ENCODE measurements at regions not wholly inside any gene's neighbourhood (a gene's known extent, or its start where the extent isn't known, plus 50 kb on each side); places are given as distances from the start of the nearest gene placed in this dataset.

- no peak for ATAC-seq
- peaks cover 21% of the 10 kb centered on the region for H3K27me3 Mint-ChIP-seq (ENCODE audit: low read depth)
- H3K4me1 Mint-ChIP-seq (ENCODE audit: low read depth): no peaks in the 10 kb centered on the region
- H3K9me3 Mint-ChIP-seq: peaks cover 16% of the 10 kb centered on the region
- H3K36me3 Mint-ChIP-seq (ENCODE audit: insufficient read depth): no peaks in the 10 kb centered on the region
- no peak overlapping the region for H3K4me3 Mint-ChIP-seq
- DNase-seq: no peak
Observed at GRCh38 chr1:199639453-199639852, 388.1 kb upstream of the NR5A2 start.

DNA sequence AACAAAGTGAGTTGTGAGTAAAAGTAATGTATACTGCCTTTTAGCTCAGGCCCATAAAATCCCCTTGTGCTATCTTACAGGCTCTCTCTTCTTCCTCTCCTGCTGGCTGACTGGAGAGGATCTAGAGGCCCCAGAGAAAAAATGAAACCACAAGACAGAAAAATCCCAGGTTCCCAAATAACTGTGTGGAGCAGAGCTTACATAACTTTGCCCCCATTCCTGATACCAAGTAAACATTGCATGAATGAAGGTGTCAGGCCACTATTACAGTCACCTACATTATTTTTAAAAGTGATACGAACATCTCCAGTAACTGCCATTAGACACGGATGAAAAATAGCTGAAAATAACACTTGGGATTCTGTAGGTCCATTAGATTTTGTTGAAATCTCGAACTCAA lies 386.0 kb upstream of the NR5A2 start:
- Mint-ChIP-seq H3K36me3 (ENCODE audit: insufficient read depth) (no peaks in the 10 kb centered on the region), H3K27me3 (ENCODE audit: low read depth) (peaks cover 13% of the 10 kb centered on the region), H3K4me3 (no peak overlapping the region), H3K9me3 (peaks cover 5% of the 10 kb centered on the region), H3K4me1 (ENCODE audit: low read depth) (no peaks in the 10 kb centered on the region)
- DNase-seq (no peak), ATAC-seq (no peak)

DNA sequence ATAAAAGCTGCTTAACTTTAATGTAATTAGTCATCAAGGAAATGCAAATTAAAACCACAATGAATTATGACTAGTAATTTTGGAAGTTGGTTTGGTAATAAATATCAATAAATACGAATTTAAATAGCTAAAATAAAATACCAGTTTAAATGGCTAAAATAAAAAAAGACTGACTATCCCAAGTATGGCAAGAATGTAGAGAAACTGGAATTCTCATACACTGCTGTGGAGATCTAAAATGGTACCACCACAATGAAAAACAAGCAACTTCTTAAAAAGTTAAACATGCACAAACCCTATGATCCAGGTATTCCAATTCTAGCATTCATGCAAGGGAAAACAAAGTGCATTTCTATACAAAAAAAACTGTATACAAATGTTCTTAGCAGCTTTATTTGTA lies 382.6 kb upstream of the NR5A2 start:
- Mint-ChIP-seq H3K36me3 (ENCODE audit: insufficient read depth) (no peaks in the 10 kb centered on the region), H3K4me1 (ENCODE audit: low read depth) (no peaks in the 10 kb centered on the region), H3K27me3 (ENCODE audit: low read depth) (peaks cover 2% of the 10 kb centered on the region), H3K4me3 (no peak overlapping the region), H3K9me3 (peaks cover 6% of the 10 kb centered on the region)
- no peak for DNase-seq
- no peak for ATAC-seq

DNA sequence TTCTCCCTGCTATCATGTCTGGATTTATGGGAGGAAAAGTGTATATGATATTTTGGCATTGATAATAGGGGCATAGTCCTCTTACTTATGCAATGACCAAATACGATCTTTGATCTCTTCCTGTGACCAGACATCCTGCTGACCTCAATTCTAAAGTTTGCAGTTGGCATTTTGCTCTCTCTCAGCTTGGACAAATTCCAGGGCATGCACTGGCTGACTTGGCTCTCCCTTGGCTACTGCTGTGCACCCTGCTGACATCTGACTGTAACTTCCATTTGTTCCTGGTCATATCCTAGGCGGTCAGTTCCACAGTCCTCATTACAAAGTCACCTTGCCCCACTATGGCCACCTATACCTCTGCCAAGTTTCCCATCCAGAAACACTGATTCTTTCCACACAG lies 380.7 kb upstream of the NR5A2 start:
- no peaks in the 10 kb centered on the region for H3K36me3 Mint-ChIP-seq (ENCODE audit: insufficient read depth)
- DNase-seq (no peak), ATAC-seq (no peak)
- H3K27me3 Mint-ChIP-seq (ENCODE audit: low read depth): peaks cover 5% of the 10 kb centered on the region
- H3K4me1 Mint-ChIP-seq (ENCODE audit: low read depth): no peaks in the 10 kb centered on the region
- H3K4me3 Mint-ChIP-seq: no peak overlapping the region
- H3K9me3 Mint-ChIP-seq: peaks cover 6% of the 10 kb centered on the region

- Mint-ChIP-seq H3K36me3 (ENCODE audit: insufficient read depth) (no peaks in the 10 kb centered on the region), H3K4me3 (no peak overlapping the region), H3K9me3 (no peaks in the 10 kb centered on the region), H3K27me3 (ENCODE audit: low read depth) (peaks cover 14% of the 10 kb centered on the region), H3K4me1 (ENCODE audit: low read depth) (no peaks in the 10 kb centered on the region)
- no peak for ATAC-seq
- no peak for DNase-seq
Observed at GRCh38 chr1:199657449-199657848, 370.1 kb upstream of the NR5A2 start.

- no peak for ATAC-seq
- H3K27me3 Mint-ChIP-seq (ENCODE audit: low read depth): peaks cover 19% of the 10 kb centered on the region
Observed at GRCh38 chr1:199660071-199660470, 367.4 kb upstream of the NR5A2 start.

DNA sequence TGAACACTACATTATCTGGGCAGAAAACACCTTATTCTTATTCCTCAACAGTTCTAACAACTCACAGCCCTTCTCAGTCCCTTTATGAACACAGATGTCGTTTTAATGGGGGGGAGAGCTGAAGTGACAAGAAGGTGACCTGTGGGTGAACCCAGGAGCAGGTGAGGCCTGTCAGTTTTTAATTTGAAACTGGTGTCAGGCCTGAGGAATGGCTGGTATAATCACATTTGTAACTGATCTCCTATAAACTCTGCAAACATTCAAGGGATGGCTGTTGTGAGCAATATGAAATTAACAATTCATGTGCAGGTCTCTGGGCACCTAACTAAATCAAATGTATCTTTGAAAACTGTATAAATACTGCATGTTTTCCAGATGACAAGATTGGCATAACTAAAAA lies 362.1 kb upstream of the NR5A2 start:
- Mint-ChIP-seq H3K27me3 (ENCODE audit: low read depth) (peaks cover 17% of the 10 kb centered on the region), H3K9me3 (no peaks in the 10 kb centered on the region), H3K4me3 (no peak overlapping the region), H3K4me1 (ENCODE audit: low read depth) (no peaks in the 10 kb centered on the region), H3K36me3 (ENCODE audit: insufficient read depth) (no peaks in the 10 kb centered on the region)
- ATAC-seq (no peak), DNase-seq (no peak)

More at GRCh38 chr1:199660071-199660470, 367.4 kb upstream of the NR5A2 start:
- H3K4me1 Mint-ChIP-seq (ENCODE audit: low read depth): no peaks in the 10 kb centered on the region
- no peak for DNase-seq
- no peaks in the 10 kb centered on the region for H3K9me3 Mint-ChIP-seq
- H3K36me3 Mint-ChIP-seq (ENCODE audit: insufficient read depth): no peaks in the 10 kb centered on the region
- H3K4me3 Mint-ChIP-seq: no peak overlapping the region

- H3K4me3 Mint-ChIP-seq: no peak overlapping the region
- H3K36me3 Mint-ChIP-seq (ENCODE audit: insufficient read depth): no peaks in the 10 kb centered on the region
- DNase-seq (no peak), ATAC-seq (no peak)
- H3K9me3 Mint-ChIP-seq: no peaks in the 10 kb centered on the region
- no peaks in the 10 kb centered on the region for H3K4me1 Mint-ChIP-seq (ENCODE audit: low read depth)
- peaks cover 11% of the 10 kb centered on the region for H3K27me3 Mint-ChIP-seq (ENCODE audit: low read depth)
Observed at GRCh38 chr1:199667089-199667488, 360.4 kb upstream of the NR5A2 start.

DNA sequence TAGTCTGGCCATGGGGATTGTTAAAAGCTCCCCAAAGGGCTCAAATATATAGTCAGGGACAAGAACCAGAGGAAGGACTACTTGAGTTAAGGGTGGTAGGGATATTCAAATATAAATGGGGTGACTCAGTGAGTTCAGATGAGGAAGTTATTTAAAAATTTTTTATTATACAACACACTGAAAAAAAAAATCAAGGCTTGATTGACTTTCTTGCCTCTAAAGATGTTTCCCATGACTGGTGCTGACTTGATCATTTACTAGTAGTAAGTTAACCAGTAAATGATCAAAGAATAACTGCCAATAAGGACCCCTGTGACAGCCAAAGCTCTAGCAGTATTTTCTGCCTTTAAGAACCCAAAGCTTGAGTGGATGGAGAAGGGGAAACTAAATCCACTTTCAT lies 357.6 kb upstream of the NR5A2 start:
- H3K36me3 Mint-ChIP-seq (ENCODE audit: insufficient read depth): no peaks in the 10 kb centered on the region
- H3K27me3 Mint-ChIP-seq (ENCODE audit: low read depth): peaks cover 9% of the 10 kb centered on the region
- no peak for ATAC-seq
- no peak overlapping the region for H3K4me3 Mint-ChIP-seq
- H3K9me3 Mint-ChIP-seq: no peaks in the 10 kb centered on the region
- no peak for DNase-seq
- no peaks in the 10 kb centered on the region for H3K4me1 Mint-ChIP-seq (ENCODE audit: low read depth)

GRCh38 chr1:199671684-199672083 lies 355.8 kb upstream of the NR5A2 start:
- ATAC-seq (no peak), DNase-seq (no peak)
- H3K36me3 Mint-ChIP-seq (ENCODE audit: insufficient read depth): no peaks in the 10 kb centered on the region
- no peaks in the 10 kb centered on the region for H3K9me3 Mint-ChIP-seq
- no peaks in the 10 kb centered on the region for H3K4me1 Mint-ChIP-seq (ENCODE audit: low read depth)
- peaks cover 9% of the 10 kb centered on the region for H3K27me3 Mint-ChIP-seq (ENCODE audit: low read depth)
- no peak overlapping the region for H3K4me3 Mint-ChIP-seq

DNA sequence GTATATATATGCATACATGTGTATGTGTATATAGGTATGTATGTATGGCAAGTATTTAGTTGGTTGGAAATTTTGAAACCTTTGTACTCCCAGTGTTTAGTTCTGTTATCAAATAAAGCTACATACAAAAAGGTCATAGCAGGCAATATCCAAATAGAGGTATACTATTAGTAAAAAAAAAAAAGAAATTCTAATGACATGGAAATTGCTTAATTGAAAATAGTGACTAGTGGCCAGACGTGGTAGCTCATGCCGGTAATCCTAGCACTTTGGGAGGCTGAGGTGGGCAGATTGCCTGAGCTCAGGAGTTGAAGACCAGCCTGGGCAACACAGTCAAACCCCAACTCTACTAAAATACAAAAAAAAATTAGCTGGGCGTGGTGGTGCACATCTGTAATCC lies 351.6 kb upstream of the NR5A2 start:
- H3K4me1 Mint-ChIP-seq (ENCODE audit: low read depth): no peaks in the 10 kb centered on the region
- no peaks in the 10 kb centered on the region for H3K36me3 Mint-ChIP-seq (ENCODE audit: insufficient read depth)
- ATAC-seq: no peak
- no peak overlapping the region for H3K4me3 Mint-ChIP-seq
- no peak for DNase-seq
- peaks cover 6% of the 10 kb centered on the region for H3K27me3 Mint-ChIP-seq (ENCODE audit: low read depth)
- H3K9me3 Mint-ChIP-seq: no peaks in the 10 kb centered on the region

GRCh38 chr1:199678771-199679170 lies 348.7 kb upstream of the NR5A2 start:
- ATAC-seq: no peak
- peaks cover 3% of the 10 kb centered on the region for H3K27me3 Mint-ChIP-seq (ENCODE audit: low read depth)
- H3K4me3 Mint-ChIP-seq: no peak overlapping the region
- no peaks in the 10 kb centered on the region for H3K4me1 Mint-ChIP-seq (ENCODE audit: low read depth)
- no peaks in the 10 kb centered on the region for H3K36me3 Mint-ChIP-seq (ENCODE audit: insufficient read depth)
- DNase-seq: no peak
- H3K9me3 Mint-ChIP-seq: no peaks in the 10 kb centered on the region

- Mint-ChIP-seq H3K27me3 (ENCODE audit: low read depth) (peaks cover 5% of the 10 kb centered on the region), H3K36me3 (ENCODE audit: insufficient read depth) (no peaks in the 10 kb centered on the region), H3K4me1 (ENCODE audit: low read depth) (no peaks in the 10 kb centered on the region), H3K9me3 (no peaks in the 10 kb centered on the region), H3K4me3 (no peak overlapping the region)
- DNase-seq (no peak), ATAC-seq (no peak)
Observed at GRCh38 chr1:199682081-199682480, 345.4 kb upstream of the NR5A2 start.

DNA sequence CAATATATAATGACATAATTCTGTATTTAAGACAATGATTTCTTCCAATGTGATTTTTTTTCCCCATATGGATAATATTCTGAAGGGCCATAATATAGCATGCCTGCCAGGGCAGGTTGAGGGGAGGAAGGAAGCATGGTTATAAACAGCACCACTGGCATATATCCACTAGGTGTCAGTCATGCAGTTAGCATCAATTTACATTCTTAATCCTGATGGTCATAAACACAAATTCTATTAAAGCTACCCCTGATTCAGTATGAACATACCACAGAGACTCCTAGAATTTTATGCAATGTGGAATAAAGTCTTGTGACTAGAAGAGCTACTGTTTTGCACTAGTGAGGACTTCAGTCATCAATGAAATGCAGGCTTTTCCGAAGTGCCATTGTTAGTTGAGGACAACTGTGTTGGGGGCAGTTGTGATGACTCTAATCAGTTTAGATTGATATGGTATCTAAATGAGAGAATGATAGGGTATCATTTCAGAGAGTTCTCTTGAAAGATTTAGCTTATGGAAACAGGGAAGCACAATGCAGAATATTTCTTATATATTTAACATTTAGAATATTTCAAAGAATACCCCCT lies 342.7 kb upstream of the NR5A2 start:
- Mint-ChIP-seq H3K4me3 (no peak overlapping the region), H3K36me3 (ENCODE audit: insufficient read depth) (no peaks in the 10 kb centered on the region), H3K9me3 (no peaks in the 10 kb centered on the region), H3K4me1 (ENCODE audit: low read depth) (no peaks in the 10 kb centered on the region), H3K27me3 (ENCODE audit: low read depth) (peaks cover 10% of the 10 kb centered on the region)
- ATAC-seq: peak; percentile 60 to 77
- no peak for DNase-seq

DNA sequence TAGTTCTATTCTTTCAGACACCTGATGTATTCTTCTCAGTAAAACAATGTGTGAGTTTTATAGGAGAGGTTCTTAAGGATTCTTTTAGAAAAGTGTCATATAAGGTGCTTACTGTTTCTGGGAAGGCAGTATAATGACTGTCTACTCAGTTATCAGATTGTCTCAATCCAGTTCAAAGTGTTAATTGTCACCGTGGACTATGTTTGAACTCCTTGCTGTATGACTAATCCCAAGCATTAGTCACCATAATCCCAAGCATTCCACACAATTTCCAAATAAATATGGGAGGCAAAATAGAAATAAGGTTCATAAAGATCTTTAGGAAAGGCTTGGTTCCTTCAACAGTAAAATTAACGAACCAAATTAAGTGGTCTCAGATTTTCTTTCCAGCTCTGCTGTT lies 342.1 kb upstream of the NR5A2 start:
- DNase-seq (no peak), ATAC-seq (no peak)
- Mint-ChIP-seq H3K36me3 (ENCODE audit: insufficient read depth) (no peaks in the 10 kb centered on the region), H3K27me3 (ENCODE audit: low read depth) (peaks cover 11% of the 10 kb centered on the region), H3K4me3 (no peak overlapping the region), H3K4me1 (ENCODE audit: low read depth) (no peaks in the 10 kb centered on the region), H3K9me3 (no peaks in the 10 kb centered on the region)

DNA sequence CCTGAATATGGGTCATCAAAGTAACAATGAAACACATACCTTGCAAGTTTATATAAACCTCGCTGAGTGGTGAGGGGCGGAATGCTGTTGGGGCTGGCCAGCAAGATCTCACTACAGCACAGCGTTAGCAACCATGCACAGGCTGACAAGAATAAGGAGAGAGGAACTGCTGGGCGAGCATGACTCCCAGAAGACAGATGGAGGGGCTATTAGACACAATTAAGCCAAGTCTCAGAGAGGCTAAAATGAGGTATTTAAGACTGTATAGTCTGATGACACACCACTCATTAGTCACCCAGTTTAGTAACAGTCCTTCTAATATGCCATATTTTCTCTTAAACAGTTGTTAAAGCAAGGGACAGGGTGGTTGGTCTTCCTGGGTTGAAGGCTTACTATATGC lies 340.2 kb upstream of the NR5A2 start:
- H3K36me3 Mint-ChIP-seq (ENCODE audit: insufficient read depth): no peaks in the 10 kb centered on the region
- no peaks in the 10 kb centered on the region for H3K9me3 Mint-ChIP-seq
- peaks cover 18% of the 10 kb centered on the region for H3K27me3 Mint-ChIP-seq (ENCODE audit: low read depth)
- DNase-seq (no peak), ATAC-seq (no peak)
- no peak overlapping the region for H3K4me3 Mint-ChIP-seq
- H3K4me1 Mint-ChIP-seq (ENCODE audit: low read depth): no peaks in the 10 kb centered on the region
